ENCODE measurements at regions not wholly inside any gene's neighbourhood (a gene's known extent, or its start where the extent isn't known, plus 50 kb on each side); places are given as distances from the start of the nearest gene placed in this dataset.
"Not testable (repeated sequence)": the region's sequence is repeated elsewhere in the genome, so short reads cannot be mapped to it uniquely, and the experiment has no call there.

DNA sequence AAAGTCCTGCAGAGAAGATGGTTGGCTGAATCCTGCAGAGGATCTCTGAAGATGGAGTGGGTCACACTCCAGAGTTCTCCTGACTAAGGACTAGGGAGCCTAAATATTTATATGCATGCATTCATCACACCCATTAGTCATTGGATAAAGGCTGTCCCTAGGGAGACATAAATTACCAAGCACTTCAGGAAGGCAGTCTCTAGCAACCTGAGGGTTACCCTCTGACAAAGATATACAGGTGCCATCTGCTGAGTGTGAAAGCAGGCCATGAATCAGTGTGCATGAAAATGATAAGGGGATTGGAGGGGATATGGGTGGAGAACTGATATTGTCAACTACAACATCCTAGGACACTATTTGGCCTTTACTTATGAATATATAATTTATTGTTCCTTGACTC, 294.8 kb upstream of the DDX18 start:
- DNase-seq (ENCODE audit: low spot score) = no peak

DNA sequence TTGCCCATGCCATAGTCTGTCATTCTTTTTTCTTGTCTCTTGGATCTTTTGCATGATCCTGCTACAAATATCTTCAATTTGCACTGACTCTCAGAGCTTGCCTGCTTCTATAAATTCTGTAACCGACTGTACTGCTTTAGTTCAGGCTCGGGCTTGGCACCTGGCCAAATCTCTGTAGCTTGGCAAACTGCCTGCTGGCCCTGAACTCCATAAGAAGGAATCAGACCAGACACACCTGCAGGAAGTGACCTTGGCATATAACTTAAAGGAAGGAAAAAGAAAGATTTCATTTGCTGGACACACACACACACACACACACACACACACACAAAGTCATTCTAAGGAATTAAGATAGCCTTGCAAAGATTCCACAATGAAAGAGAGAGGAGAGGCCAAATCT, 291.2 kb upstream of the DDX18 start:
- DNase-seq (ENCODE audit: low spot score) = peak; percentile 73

DNA sequence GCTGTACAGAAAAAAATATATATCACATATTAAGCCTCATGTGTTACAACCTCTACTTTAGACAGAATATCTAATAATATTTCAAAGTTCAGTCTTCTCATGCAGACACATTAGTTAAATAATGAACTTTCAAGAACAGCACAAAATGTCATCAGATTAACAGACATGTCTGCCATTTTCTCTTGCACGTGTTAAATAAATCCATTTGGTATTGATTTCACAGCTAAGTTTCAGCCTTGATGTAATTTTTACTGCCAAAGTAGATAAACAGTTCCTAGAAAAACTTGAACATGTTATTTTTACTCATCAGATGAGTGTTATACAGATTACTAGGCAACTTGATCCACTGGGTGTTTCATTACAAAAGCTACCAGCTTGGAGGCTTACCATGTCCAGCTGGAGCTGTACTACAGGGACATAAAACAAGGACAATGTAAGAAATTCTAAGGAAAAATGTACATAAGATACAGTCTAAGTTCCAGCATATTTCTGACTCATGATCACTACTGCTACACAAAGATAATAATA, 290.7 kb upstream of the DDX18 start:
- DNase-seq (ENCODE audit: low spot score) = peak; percentile 8

- peak; percentile 22 for DNase-seq (ENCODE audit: low spot score)
These were observed 278.4 kb upstream of the DDX18 start for GRCh38 chr2:117536139-117536538.

- no peak for DNase-seq (ENCODE audit: low spot score)
These were observed 277.5 kb upstream of the DDX18 start for GRCh38 chr2:117537032-117537431.

- DNase-seq (ENCODE audit: low spot score) = no peak
These were observed 262.6 kb upstream of the DDX18 start for GRCh38 chr2:117551858-117552257.

GRCh38 chr2:117553448-117553847, 261.0 kb upstream of the DDX18 start:
- DNase-seq (ENCODE audit: low spot score) = no peak

GRCh38 chr2:117555965-117556364, 258.5 kb upstream of the DDX18 start:
- no peak for DNase-seq (ENCODE audit: low spot score)

DNA sequence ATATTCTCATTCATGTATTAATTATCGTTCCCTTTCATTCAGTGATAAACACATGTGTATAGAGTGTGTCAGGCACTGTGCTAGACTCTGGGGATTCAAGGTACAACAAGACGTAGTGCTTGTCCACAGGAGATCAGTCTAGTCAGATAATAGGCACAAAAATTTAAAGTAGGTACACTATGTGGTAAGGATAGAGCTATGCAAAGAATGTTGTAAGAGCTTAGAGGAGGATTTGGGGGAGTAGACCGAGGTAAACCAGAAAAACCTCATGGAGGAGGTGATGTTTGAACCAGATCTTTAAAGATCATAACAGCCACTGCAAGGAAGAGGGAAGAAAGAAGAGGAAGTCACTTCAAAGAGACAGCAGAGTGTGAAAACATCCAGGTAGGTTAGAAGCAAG, 256.9 kb upstream of the DDX18 start:
- no peak for DNase-seq (ENCODE audit: low spot score)

- DNase-seq (ENCODE audit: low spot score) = no peak
These were observed 251.8 kb upstream of the DDX18 start for GRCh38 chr2:117562654-117563053.

- DNase-seq (ENCODE audit: low spot score) = no peak
These were observed 242.7 kb upstream of the DDX18 start for GRCh38 chr2:117571590-117572349.

DNA sequence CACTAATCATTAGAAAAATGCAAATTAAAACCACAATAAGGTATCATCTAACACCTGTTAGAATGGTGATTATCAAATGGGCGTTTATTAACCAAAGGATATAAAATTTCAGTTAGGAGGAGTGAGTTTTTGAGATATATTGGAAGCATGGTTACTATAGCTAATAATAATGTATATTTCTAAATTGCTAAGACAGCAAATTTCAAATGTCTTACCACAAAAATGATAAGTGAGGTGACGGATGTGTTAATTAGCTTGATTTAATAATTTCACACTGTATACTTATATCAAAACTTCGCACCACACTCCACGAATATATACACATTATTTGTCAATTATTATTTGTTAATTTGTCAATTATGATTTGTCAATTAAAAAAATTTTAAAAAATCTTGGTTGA, 227.2 kb upstream of the DDX18 start:
- no peak for DNase-seq (ENCODE audit: low spot score)

GRCh38 chr2:117603060-117603459, 211.4 kb upstream of the DDX18 start:
- DNase-seq (ENCODE audit: low spot score) = no peak

- peak; percentile 5 for DNase-seq (ENCODE audit: low spot score)
These were observed 210.9 kb upstream of the DDX18 start for GRCh38 chr2:117603567-117603966.

GRCh38 chr2:117607202-117607601, 207.3 kb upstream of the DDX18 start:
- no peak for DNase-seq (ENCODE audit: low spot score)

DNA sequence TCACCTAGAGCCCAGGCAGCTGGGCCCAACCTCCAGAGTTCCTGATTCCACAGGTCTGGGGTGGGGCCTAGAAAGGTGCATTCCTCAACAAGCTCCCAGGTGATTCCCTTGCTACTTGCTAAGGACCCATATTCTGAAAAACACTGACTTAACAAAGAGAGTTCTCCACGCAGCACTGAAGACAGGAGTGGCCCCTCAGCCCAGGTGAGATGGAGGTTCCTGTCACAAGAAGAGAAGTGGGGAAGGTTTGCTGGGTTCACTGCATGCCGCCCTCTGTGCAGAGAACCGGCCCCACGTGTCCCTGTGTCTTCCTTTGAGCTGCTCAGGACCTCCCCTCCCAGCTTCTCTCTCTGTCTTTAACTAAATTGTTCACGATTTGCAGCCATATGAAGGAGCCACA, 201.4 kb upstream of the DDX18 start:
- DNase-seq (ENCODE audit: low spot score) = no peak

DNA sequence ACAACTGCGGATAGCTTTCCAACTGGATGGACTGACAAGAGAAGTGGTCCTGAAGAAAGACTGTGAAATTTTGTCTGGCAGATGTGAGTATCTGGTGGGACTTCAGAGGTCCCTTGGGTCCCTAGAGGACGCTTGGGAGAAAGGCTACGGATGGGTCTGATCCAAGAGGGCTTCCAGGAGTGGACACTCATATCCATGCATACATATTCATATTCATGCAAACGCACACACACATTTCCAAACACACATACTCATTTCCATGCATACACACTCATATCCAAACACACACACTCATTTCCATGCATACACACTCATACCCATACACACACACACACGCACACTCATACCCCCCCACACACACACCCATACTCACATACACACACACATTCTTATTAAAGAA, 200.2 kb upstream of the DDX18 start:
- no peak for DNase-seq (ENCODE audit: low spot score)

DNA sequence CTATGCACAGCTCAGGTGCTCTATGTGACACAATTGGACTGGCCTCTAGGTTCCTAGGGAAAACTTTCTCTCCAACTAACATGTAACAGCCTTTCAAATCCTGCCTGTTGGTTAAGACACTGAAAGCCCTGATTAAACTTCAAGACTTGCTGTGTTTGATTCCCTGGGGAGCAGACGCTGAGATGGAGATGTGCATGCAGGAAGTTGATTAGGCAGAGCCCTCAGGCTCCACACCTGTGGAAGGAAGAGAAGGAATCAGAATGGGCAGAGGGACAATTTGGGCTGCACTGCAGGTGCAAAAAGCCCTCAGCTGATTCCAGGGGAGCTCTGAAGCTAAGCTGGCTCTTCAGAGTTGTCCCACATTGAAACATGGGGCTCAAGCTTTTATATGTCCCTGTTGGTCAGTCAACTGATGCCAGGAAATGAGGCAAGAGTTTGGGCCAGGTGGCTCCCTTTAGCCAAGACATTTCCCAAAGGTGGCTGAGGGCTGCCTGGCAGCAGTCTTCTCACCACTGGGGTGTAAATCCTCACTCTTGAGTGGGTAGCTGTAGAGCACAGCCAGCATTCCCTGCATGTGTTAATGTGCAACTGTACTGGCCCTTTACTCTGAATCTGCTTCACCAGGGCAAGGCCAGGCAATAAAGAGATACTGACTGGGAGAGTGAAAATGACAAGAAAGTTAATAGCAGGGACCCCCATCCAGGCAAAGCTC, 199.5 kb upstream of the DDX18 start:
- DNase-seq (ENCODE audit: low spot score) = no peak

GRCh38 chr2:117618607-117619006, 195.9 kb upstream of the DDX18 start:
- DNase-seq (ENCODE audit: low spot score) = no peak

- no peak for DNase-seq (ENCODE audit: low spot score)
These were observed 193.2 kb upstream of the DDX18 start for GRCh38 chr2:117621326-117621725.

- not testable (repeated sequence) for DNase-seq (ENCODE audit: low spot score)
These were observed 191.3 kb upstream of the DDX18 start for GRCh38 chr2:117623175-117623574.

GRCh38 chr2:117631152-117631945, 183.1 kb upstream of the DDX18 start:
- no peak for DNase-seq (ENCODE audit: low spot score)

All from umbilical cord (tissue), 1 donor.